Right lobe of liver (tissue), 6 donors: ENCODE measurements at regions not wholly inside any gene's neighbourhood (a gene's known extent, or its start where the extent isn't known, plus 50 kb on each side); places are given as distances from the start of the nearest gene placed in this dataset.

Experiments used
- ATAC-seq, 4 donors: fragments of 200-7000 bp; cut with Tn5 transposase; one replicate each; pipeline ENCODE4 v1.9.1; 2020; ENCODE audit warnings: mild to moderate bottlenecking in 4 of 4, moderate library complexity in 4 of 4
- DNase-seq, 3 donors: peaks; one replicate each; pipeline ENCODE4 v3.0.0-alpha.2; 2020
- H3K27ac ChIP-seq, 3 donors: fragments of 200-600 bp; one replicate each; pipeline ENCODE4 v1.8.0; 2022
- H3K27me3 ChIP-seq, 2 donors: fragments of 200-600 bp; one replicate each; pipeline ENCODE4 v1.8.0; 2022
- H3K36me3 ChIP-seq, 4 donors: fragments of 200-600 bp; sonication (generic) in 1 of 4; one replicate each; pipeline versions ENCODE4 v1.5.1 to v1.8.0; 2017 to 2022; ENCODE audit warnings: control low read depth in 1 of 4
- H3K4me1 ChIP-seq, 4 donors: fragments of 200-600 bp; sonication (generic) in 1 of 4; one replicate each; pipeline versions ENCODE4 v1.5.1 to v1.8.0; 2017 to 2022; ENCODE audit warnings: control low read depth in 1 of 4
- H3K4me3 ChIP-seq, 3 donors: fragments of 200-600 bp; one replicate each; pipeline ENCODE4 v1.8.0; 2022
- H3K9me3 ChIP-seq, 4 donors: fragments of 200-600 bp; sonication (generic) in 1 of 4; one replicate each; pipeline versions ENCODE4 v1.5.1 to v1.8.0; 2017 to 2022; ENCODE audit warnings: control low read depth in 1 of 4
- POLR2A ChIP-seq: fragments of 450-650 bp; IDR thresholded peaks from one replicate; pipeline ENCODE4 v1.6.1; 2017; ENCODE audit warnings: antibody characterized with exemption, mild to moderate bottlenecking
- WGBS: methylation state at CpG from one replicate; pipeline ENCODE4 v1.1.6; 2018; ENCODE audit warnings: low coverage, low lambda C conversion rate; ENCODE audit not compliant: insufficient coverage; ENCODE audit errors: missing lambda C conversion rate; 5-methylcytosine and 5-hydroxymethylcytosine counted together
- intact Hi-C, 2 donors: fragments of 100-400 bp; cut with DNase I; formaldehyde crosslinking; loops; one replicate each; pipeline versions ENCODE4 v1.11.2 to v1.14.1; 2022
- TF ChIP-seq, protein P1 (sequence below), 4 donors: fragments of 200-600 bp in 3 of 4; fragments of 450-650 bp in 1 of 4; IDR thresholded peaks; one replicate each; pipeline versions ENCODE4 v1.5.1 to v1.8.0; 2016 to 2022; ENCODE audit warnings: antibody characterized with exemption in 4 of 4, mild to moderate bottlenecking in 2 of 4
- donor health status: DM: no; HTN: yes; CAD: no.
- donor health status: DM: no; HTN: no; CAD: no.
- donor health status: DM: no; HTN: no; CAD: no.
- donor health status: DM: no; HTN: yes; CAD: no.
- donor health status: DM: no; HTN: yes; CAD: no.

DNA sequence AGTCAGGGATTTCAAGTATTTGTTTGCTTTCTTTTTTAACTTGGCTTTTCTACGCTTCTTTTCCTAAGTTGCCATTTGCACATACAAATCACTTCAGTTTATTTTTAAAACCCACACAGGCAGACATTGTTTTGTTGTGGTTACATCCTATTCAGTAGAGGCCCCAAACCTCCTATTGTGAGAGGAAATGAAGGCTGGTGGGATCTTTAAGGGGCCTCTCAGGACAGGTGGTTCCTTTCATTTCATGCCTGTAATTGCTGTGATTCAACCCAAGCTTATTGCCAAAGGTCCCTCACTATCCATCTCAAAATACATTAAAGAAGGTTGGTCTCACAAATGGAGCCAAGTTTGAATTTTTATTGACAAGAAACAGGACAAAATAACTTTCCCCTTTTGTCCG, 257.1 kb downstream of the ADAMTS20 start:
- H3K9me3 ChIP-seq: no peaks in the 10 kb centered on the region
- H3K4me3 ChIP-seq: no peak overlapping the region
- ATAC-seq (no peak), DNase-seq (no peak)
- no peaks in the 10 kb centered on the region for H3K4me1 ChIP-seq
- H3K36me3 ChIP-seq: no peaks in the 10 kb centered on the region
- WGBS: 44% methylated on average over 2 of the region's 2 CpGs
- H3K27me3 ChIP-seq: no peaks in the 10 kb centered on the region
- H3K27ac ChIP-seq: no peak overlapping the region
- TF ChIP-seq POLR2A: no peak
- TF ChIP-seq, protein P1, sequence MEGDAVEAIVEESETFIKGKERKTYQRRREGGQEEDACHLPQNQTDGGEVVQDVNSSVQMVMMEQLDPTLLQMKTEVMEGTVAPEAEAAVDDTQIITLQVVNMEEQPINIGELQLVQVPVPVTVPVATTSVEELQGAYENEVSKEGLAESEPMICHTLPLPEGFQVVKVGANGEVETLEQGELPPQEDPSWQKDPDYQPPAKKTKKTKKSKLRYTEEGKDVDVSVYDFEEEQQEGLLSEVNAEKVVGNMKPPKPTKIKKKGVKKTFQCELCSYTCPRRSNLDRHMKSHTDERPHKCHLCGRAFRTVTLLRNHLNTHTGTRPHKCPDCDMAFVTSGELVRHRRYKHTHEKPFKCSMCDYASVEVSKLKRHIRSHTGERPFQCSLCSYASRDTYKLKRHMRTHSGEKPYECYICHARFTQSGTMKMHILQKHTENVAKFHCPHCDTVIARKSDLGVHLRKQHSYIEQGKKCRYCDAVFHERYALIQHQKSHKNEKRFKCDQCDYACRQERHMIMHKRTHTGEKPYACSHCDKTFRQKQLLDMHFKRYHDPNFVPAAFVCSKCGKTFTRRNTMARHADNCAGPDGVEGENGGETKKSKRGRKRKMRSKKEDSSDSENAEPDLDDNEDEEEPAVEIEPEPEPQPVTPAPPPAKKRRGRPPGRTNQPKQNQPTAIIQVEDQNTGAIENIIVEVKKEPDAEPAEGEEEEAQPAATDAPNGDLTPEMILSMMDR (IDR thresholded peaks at IDR 0.05): no peak
- intact Hi-C loops: no loop called here

DNA sequence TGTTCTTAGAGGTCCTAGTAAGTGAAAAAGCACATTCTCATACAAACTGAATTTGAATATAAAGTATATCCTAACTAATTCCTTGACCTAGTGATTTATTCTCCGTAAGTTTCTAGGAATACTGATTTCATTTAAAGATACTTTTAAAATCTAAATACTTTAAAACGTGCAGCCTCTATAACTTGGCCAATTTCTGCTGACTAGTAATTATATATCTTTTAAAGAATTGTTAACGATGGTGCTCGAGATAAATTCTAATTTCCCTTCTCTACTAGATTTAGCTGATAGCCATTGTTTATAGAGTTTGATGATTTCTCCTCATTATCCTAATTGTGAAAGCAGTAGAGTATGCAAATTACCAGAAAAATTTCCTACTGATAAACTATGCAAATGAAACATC, 257.9 kb downstream of the ADAMTS20 start:
- no peaks in the 10 kb centered on the region for H3K9me3 ChIP-seq
- no peak overlapping the region for H3K4me3 ChIP-seq
- TF ChIP-seq, protein P1 (IDR thresholded peaks at IDR 0.05): no peak
- no peak for TF ChIP-seq POLR2A
- ATAC-seq: no peak
- DNase-seq: no peak
- H3K4me1 ChIP-seq: no peaks in the 10 kb centered on the region
- H3K27ac ChIP-seq: no peak overlapping the region
- no peaks in the 10 kb centered on the region for H3K36me3 ChIP-seq
- 55% methylated on average over 4 of the region's 4 CpGs for WGBS
- intact Hi-C loops: no loop called here
- H3K27me3 ChIP-seq: no peaks in the 10 kb centered on the region

DNA sequence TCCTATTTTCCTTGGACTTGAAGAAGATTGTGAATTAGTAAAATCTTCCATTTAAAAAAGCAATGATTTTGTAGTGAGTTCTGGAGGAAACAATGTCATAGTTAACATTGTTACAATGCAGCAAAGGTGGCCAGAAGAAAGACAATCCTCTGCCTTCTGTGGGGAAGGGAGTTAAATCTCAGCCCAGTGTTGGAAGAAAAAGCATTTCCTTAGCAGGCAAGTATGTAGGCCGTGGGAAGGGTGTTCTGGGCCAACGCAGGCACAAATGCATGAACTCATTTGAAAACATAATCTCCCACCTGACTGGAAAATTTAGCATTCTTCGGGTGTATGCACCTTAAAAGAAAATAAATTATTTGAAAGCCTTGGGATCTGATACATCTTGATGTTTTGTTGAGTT, 258.6 kb downstream of the ADAMTS20 start:
- no peaks in the 10 kb centered on the region for H3K27me3 ChIP-seq
- no peak overlapping the region for H3K4me3 ChIP-seq
- no peaks in the 10 kb centered on the region for H3K4me1 ChIP-seq
- 43% methylated on average over 3 of the region's 3 CpGs for WGBS
- H3K9me3 ChIP-seq: no peaks in the 10 kb centered on the region
- DNase-seq (no peak), ATAC-seq (no peak)
- intact Hi-C loops: no loop called here
- no peak overlapping the region for H3K27ac ChIP-seq
- no peaks in the 10 kb centered on the region for H3K36me3 ChIP-seq
- TF ChIP-seq, protein P1 (IDR thresholded peaks at IDR 0.05): no peak
- TF ChIP-seq POLR2A: no peak

DNA sequence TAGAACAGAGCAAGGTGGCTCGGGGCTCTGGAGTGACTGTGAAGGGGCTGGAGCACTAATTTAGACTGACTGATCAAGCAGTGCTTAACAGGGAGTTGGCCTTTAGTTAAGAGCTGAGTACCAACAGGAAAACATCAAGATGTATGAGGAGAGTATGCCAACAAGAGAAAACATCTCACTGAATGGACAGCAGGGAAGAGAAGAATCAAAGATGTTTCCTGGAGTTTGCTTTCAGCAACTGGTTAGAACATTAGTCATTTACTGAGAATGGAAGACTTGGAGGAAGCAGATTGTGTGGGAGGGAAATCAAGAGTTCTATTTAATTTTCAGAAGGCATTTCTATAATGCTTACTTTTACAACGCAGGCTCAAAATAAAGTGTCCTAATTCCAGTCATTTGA, 259.3 kb downstream of the ADAMTS20 start:
- Histone ChIP-seq H3K36me3 (no peaks in the 10 kb centered on the region), H3K27me3 (no peaks in the 10 kb centered on the region)
- no peak for ATAC-seq

More for the DNA sequence above, 259.3 kb downstream of the ADAMTS20 start:
- no peak for DNase-seq
- no peak overlapping the region for H3K27ac ChIP-seq
- intact Hi-C loops: no loop called here
- H3K4me3 ChIP-seq: no peak overlapping the region
- no peaks in the 10 kb centered on the region for H3K4me1 ChIP-seq
- WGBS: 25% methylated on average over 2 of the region's 2 CpGs
- no peaks in the 10 kb centered on the region for H3K9me3 ChIP-seq
- no peak for TF ChIP-seq POLR2A
- TF ChIP-seq, protein P1 (IDR thresholded peaks at IDR 0.05): no peak
